IMR-90 (cell line): ENCODE measurements at regions not wholly inside any gene's neighbourhood (a gene's known extent, or its start where the extent isn't known, plus 50 kb on each side); places are given as distances from the start of the nearest gene placed in this dataset.

ENCODE experiments used
- ATAC-seq: fragments of 200-7000 bp; cut with Tn5 transposase; 2 replicates; pipeline ENCODE4 v1.9.1; 2020; ENCODE audit warnings: low read depth, mild to moderate bottlenecking, moderate library complexity
- BruUV-seq: library from RNA; stranded (reverse); fragments of 400-500 nt; replicated peaks from 2 replicates; lab custom pipeline; 2021; lab: Mats Ljungman, UMichigan
- CTCF ChIA-PET: fragments of 300-600 bp; formaldehyde crosslinking; extraction: SDS; loops from one replicate; lab custom pipeline; 2021; ENCODE audit warnings: antibody characterized with exemption; lab: Yijun Ruan, JAX
- POLR2A ChIA-PET: fragments of 300-600 bp; sonication (Branson Sonifier 250); formaldehyde crosslinking; loops from one replicate; lab custom pipeline; 2022; ENCODE audit warnings: antibody characterized with exemption; ENCODE audit not compliant: unreplicated experiment; lab: Charles Lee
- DNase-seq: peaks from one replicate; pipeline ENCODE4 v3.0.0; 2013
- H2AFZ ChIP-seq: replicated peaks from 2 replicates; pipeline ENCODE3; 2013; ENCODE audit warnings: low read length, mild to moderate bottlenecking; ENCODE audit not compliant: poor library complexity
- H2AK5ac ChIP-seq: 2 replicates; pipeline ENCODE4 v1.6.1; 2013; ENCODE audit warnings: low read depth, low read length, inconsistent platforms
- H2AK9ac ChIP-seq: replicated peaks from 2 replicates; pipeline ENCODE3; 2013; ENCODE audit warnings: mild to moderate bottlenecking, low read depth, low read length, moderate library complexity; ENCODE audit not compliant: poor library complexity
- H2BK120ac ChIP-seq: 2 replicates; pipeline ENCODE4 v1.6.1; 2013; ENCODE audit warnings: low read depth, low read length, inconsistent platforms
- H2BK15ac ChIP-seq: 3 replicates; pipeline ENCODE4 v1.6.1; 2013; ENCODE audit warnings: low read depth, low read length, inconsistent platforms
- H2BK20ac ChIP-seq: 2 replicates; pipeline ENCODE4 v1.6.1; 2013; ENCODE audit warnings: low read depth, mild to moderate bottlenecking, inconsistent platforms, low read length, moderate library complexity
- H2BK5ac ChIP-seq: 2 replicates; pipeline ENCODE4 v1.6.1; 2013; ENCODE audit warnings: mild to moderate bottlenecking, low read depth, low read length, inconsistent platforms; ENCODE audit not compliant: poor library complexity, severe bottlenecking
- H3K14ac ChIP-seq: replicated peaks from 2 replicates; pipeline ENCODE4 v1.6.1; 2013; ENCODE audit warnings: low read depth, low read length, inconsistent platforms
- H3K18ac ChIP-seq: 2 replicates; pipeline ENCODE4 v1.6.1; 2013; ENCODE audit warnings: low read depth, low read length, control low read depth
- H3K23ac ChIP-seq: 2 replicates; pipeline ENCODE4 v1.6.1; 2013; ENCODE audit warnings: low read depth, low read length, inconsistent platforms
- H3K27ac ChIP-seq: 2 replicates; pipeline ENCODE4 v1.5.1; 2013; ENCODE audit warnings: mild to moderate bottlenecking, control low read depth, low read length; ENCODE audit not compliant: insufficient read depth
- H3K27me3 ChIP-seq: 2 replicates; pipeline ENCODE4 v1.6.1; 2013; ENCODE audit warnings: low read length; ENCODE audit not compliant: control insufficient read depth, insufficient read depth
- H3K36me3 ChIP-seq: 2 replicates; pipeline ENCODE4 v1.6.1; 2013; ENCODE audit warnings: low read length, mixed read lengths; ENCODE audit not compliant: control insufficient read depth, insufficient read depth
- H3K4ac ChIP-seq: 2 replicates; pipeline ENCODE4 v1.6.1; 2013; ENCODE audit warnings: low read depth, low read length, inconsistent platforms
- H3K4me1 ChIP-seq: 2 replicates; pipeline ENCODE4 v1.6.1; 2013; ENCODE audit warnings: low read length, mixed read lengths; ENCODE audit not compliant: control insufficient read depth, insufficient read depth
- H3K4me2 ChIP-seq: 2 replicates; pipeline ENCODE4 v1.6.1; 2013; ENCODE audit warnings: low read depth, mild to moderate bottlenecking, control low read depth, low read length, moderate library complexity
- H3K4me3 ChIP-seq: 2 replicates; pipeline ENCODE4 v1.5.1; 2013; ENCODE audit warnings: low read depth, mild to moderate bottlenecking, control low read depth, low read length, moderate library complexity; ENCODE audit not compliant: insufficient read depth
- H3K56ac ChIP-seq: 2 replicates; pipeline ENCODE4 v1.6.1; 2013; ENCODE audit warnings: low read length, inconsistent platforms; ENCODE audit not compliant: insufficient read depth; ENCODE audit errors: extremely low read depth
- H3K79me1 ChIP-seq, 2 experiments: 2 replicates each; pipeline ENCODE4 v1.6.1; 2013; ENCODE audit warnings: low read length in 2 of 2, inconsistent platforms in 1 of 2, low read depth in 1 of 2
- H3K9ac ChIP-seq: 2 replicates; pipeline ENCODE4 v1.6.1; 2013; ENCODE audit warnings: low read depth, low read length, control low read depth
- H3K9me1 ChIP-seq: 2 replicates; pipeline ENCODE4 v1.6.1; 2013; ENCODE audit warnings: low read length, inconsistent platforms; ENCODE audit not compliant: insufficient read depth
- H3K9me3 ChIP-seq: 2 replicates; pipeline ENCODE4 v1.6.1; 2013; ENCODE audit warnings: low read length; ENCODE audit not compliant: control insufficient read depth, insufficient read depth
- H4K20me1 ChIP-seq: 2 replicates; pipeline ENCODE4 v1.6.1; 2013; ENCODE audit warnings: low read length, inconsistent platforms; ENCODE audit not compliant: insufficient read depth
- H4K5ac ChIP-seq: 2 replicates; pipeline ENCODE4 v1.6.1; 2013; ENCODE audit warnings: mild to moderate bottlenecking, low read depth, low read length, control low read depth
- H4K8ac ChIP-seq, 2 experiments: 2 replicates each; pipeline ENCODE4 v1.6.1; 2013; ENCODE audit warnings: low read depth in 2 of 2, low read length in 2 of 2, control low read depth in 1 of 2, inconsistent platforms in 1 of 2
- H4K91ac ChIP-seq: 2 replicates; pipeline ENCODE4 v1.6.1; 2013; ENCODE audit warnings: low read depth, low read length, inconsistent platforms; ENCODE audit not compliant: insufficient read depth
- BHLHE40 ChIP-seq: fragments of 150-350 bp; IDR thresholded peaks from 2 replicates; pipeline ENCODE4 v1.6.1; 2016; ENCODE audit warnings: mild to moderate bottlenecking, low read depth, low read length
- CHD1 ChIP-seq: IDR thresholded peaks from 2 replicates; pipeline ENCODE4 v1.6.1; 2012; ENCODE audit warnings: low read depth, low read length, improper control_type of control experiment
- ELK1 ChIP-seq: fragments of 150-350 bp; IDR thresholded peaks from 2 replicates; pipeline ENCODE4 v1.6.1; 2016; ENCODE audit warnings: low read depth, mild to moderate bottlenecking, low read length, moderate library complexity, borderline replicate concordance
- FOS ChIP-seq: fragments of 150-350 bp; IDR thresholded peaks from 2 replicates; pipeline ENCODE4 v1.6.1; 2016; ENCODE audit warnings: low read depth, low read length
- MAFK ChIP-seq: IDR thresholded peaks from 2 replicates; pipeline ENCODE4 v1.6.1; 2012; ENCODE audit warnings: low read depth, low read length, improper control_type of control experiment
- MAZ ChIP-seq: IDR thresholded peaks from 2 replicates; pipeline ENCODE4 v1.6.1; 2012; ENCODE audit warnings: low read depth, mild to moderate bottlenecking, low read length, improper control_type of control experiment, moderate library complexity, borderline replicate concordance
- MXI1 ChIP-seq: IDR thresholded peaks from 2 replicates; pipeline ENCODE4 v1.6.1; 2012; ENCODE audit warnings: low read depth, mild to moderate bottlenecking, low read length, moderate library complexity, borderline replicate concordance
- NFE2L2 ChIP-seq: fragments of 150-350 bp; IDR thresholded peaks from 2 replicates; pipeline ENCODE4 v1.6.1; 2016; ENCODE audit warnings: low read depth, mild to moderate bottlenecking, low read length
- POLR2A ChIP-seq: IDR thresholded peaks from 2 replicates; pipeline ENCODE4 v1.6.1; 2012; ENCODE audit warnings: mild to moderate bottlenecking, low read depth, low read length
- RAD21 ChIP-seq: IDR thresholded peaks from 2 replicates; pipeline ENCODE4 v1.6.1; 2012; ENCODE audit warnings: low read length, improper control_type of control experiment
- RCOR1 ChIP-seq: IDR thresholded peaks from 2 replicates; pipeline ENCODE4 v1.6.1; 2012; ENCODE audit warnings: mild to moderate bottlenecking, low read length, improper control_type of control experiment; ENCODE audit not compliant: insufficient replicate concordance
- RFX5 ChIP-seq: IDR thresholded peaks from 2 replicates; pipeline ENCODE4 v1.8.0; 2012; ENCODE audit warnings: low read depth, mild to moderate bottlenecking, low read length, moderate library complexity
- SMC3 ChIP-seq: fragments of 150-350 bp; IDR thresholded peaks from 2 replicates; pipeline ENCODE4 v1.6.1; 2016; ENCODE audit warnings: low read depth, mild to moderate bottlenecking, antibody characterized with exemption, low read length, moderate library complexity
- WGBS, 2 experiments: methylation state at CpG; one replicate each; pipeline versions ENCODE4 v1.1.5 to v1.1.7; 2013; ENCODE audit warnings: missing lambda C conversion rate in 2 of 2; ENCODE audit not compliant: insufficient read length in 1 of 2; ENCODE audit errors: extremely low coverage in 2 of 2; 5-methylcytosine and 5-hydroxymethylcytosine counted together
- dilution Hi-C: fragments of 300-500 bp; cut with HindIII; formaldehyde crosslinking; loops from one replicate; pipeline ENCODE4 v1.14.3; 2018; ENCODE audit warnings: low sequenced_read_pairs; ENCODE audit not compliant: unreplicated experiment
- in situ Hi-C: fragments of 300-500 bp; cut with MboI; formaldehyde crosslinking; loops from 3 replicates; pipeline ENCODE4 v1.14.3; 2019; ENCODE audit warnings: low sequenced_read_pairs, inconsistent platforms, mixed read lengths
- intact Hi-C: fragments of 100-400 bp; cut with micrococcal nuclease; formaldehyde crosslinking; loops from 2 replicates; pipeline ENCODE4 v1.10.0; 2022
- TF ChIP-seq, protein P1 (sequence below): fragments of 150-350 bp; IDR thresholded peaks from 2 replicates; pipeline ENCODE4 v1.6.1; 2017; ENCODE audit warnings: mild to moderate bottlenecking, antibody characterized with exemption, low read length, low read depth
- TF ChIP-seq, protein P2 (sequence below): conservative IDR thresholded peaks from 2 replicates; pipeline ENCODE4 v1.5.1; 2012; ENCODE audit warnings: mild to moderate bottlenecking, low read depth, low read length, improper control_type of control experiment

- no peak overlapping the region for H2BK15ac ChIP-seq
- no peak overlapping the region for H3K56ac ChIP-seq
- H3K23ac ChIP-seq, result no peak overlapping the region
- no peaks in the 10 kb centered on the region for H3K4me1 ChIP-seq
- no TSS peak for BruUV-seq
- no peak overlapping the region for H4K91ac ChIP-seq
- H3K4me3 ChIP-seq, result no peak overlapping the region
- H2AFZ ChIP-seq, result no peak overlapping the region
- ATAC-seq (no peak), DNase-seq (no peak)
- in situ Hi-C loops (no loop called here), intact Hi-C loops (no loop called here), dilution Hi-C loops (no loop called here)
- H4K8ac ChIP-seq, result no peak overlapping the region
- WGBS, 2 experiments, result no CpG with 5 or more reads among the region's 4 CpGs
- H2BK5ac ChIP-seq, result no peak overlapping the region
- TF ChIP-seq POLR2A (no peak), MXI1 (no peak), MAFK (no peak), CHD1 (no peak), SMC3 (no peak), RFX5 (no peak), NFE2L2 (no peak), FOS (no peak), MAZ (no peak), RAD21 (no peak), BHLHE40 (no peak), RCOR1 (no peak), ELK1 (no peak)
- TF ChIP-seq, protein P1, sequence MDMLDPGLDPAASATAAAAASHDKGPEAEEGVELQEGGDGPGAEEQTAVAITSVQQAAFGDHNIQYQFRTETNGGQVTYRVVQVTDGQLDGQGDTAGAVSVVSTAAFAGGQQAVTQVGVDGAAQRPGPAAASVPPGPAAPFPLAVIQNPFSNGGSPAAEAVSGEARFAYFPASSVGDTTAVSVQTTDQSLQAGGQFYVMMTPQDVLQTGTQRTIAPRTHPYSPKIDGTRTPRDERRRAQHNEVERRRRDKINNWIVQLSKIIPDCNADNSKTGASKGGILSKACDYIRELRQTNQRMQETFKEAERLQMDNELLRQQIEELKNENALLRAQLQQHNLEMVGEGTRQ, result no peak
- TF ChIP-seq, protein P2, sequence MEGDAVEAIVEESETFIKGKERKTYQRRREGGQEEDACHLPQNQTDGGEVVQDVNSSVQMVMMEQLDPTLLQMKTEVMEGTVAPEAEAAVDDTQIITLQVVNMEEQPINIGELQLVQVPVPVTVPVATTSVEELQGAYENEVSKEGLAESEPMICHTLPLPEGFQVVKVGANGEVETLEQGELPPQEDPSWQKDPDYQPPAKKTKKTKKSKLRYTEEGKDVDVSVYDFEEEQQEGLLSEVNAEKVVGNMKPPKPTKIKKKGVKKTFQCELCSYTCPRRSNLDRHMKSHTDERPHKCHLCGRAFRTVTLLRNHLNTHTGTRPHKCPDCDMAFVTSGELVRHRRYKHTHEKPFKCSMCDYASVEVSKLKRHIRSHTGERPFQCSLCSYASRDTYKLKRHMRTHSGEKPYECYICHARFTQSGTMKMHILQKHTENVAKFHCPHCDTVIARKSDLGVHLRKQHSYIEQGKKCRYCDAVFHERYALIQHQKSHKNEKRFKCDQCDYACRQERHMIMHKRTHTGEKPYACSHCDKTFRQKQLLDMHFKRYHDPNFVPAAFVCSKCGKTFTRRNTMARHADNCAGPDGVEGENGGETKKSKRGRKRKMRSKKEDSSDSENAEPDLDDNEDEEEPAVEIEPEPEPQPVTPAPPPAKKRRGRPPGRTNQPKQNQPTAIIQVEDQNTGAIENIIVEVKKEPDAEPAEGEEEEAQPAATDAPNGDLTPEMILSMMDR, result no peak
- H3K27ac ChIP-seq, result no peak overlapping the region
- no peak overlapping the region for H2AK9ac ChIP-seq
- H2AK5ac ChIP-seq, result no peak overlapping the region
- no peak overlapping the region for H3K4me2 ChIP-seq
- no peak overlapping the region for H3K18ac ChIP-seq
- H3K27me3 ChIP-seq, result no peaks in the 10 kb centered on the region
- H4K20me1 ChIP-seq, result no peaks in the 10 kb centered on the region
- H3K9me1 ChIP-seq, result no peaks in the 10 kb centered on the region
- no peaks in the 10 kb centered on the region for H3K79me1 ChIP-seq
- peaks cover 22% of the 10 kb centered on the region for H3K9me3 ChIP-seq
- H3K14ac ChIP-seq, result no peak overlapping the region
- no peak overlapping the region for H3K9ac ChIP-seq
- no peak overlapping the region for H2BK120ac ChIP-seq
- no peak overlapping the region for H2BK20ac ChIP-seq
- no peaks in the 10 kb centered on the region for H3K36me3 ChIP-seq
- ChIA-PET POLR2A (no interaction called here), CTCF (no interaction called here)
- H3K4ac ChIP-seq, result no peak overlapping the region
- H4K5ac ChIP-seq, result no peak overlapping the region
Measured at GRCh38 chr14:106029959-106030358, 503.6 kb downstream of the TMEM121 start.
